Neural cell (in vitro differentiated cells): ENCODE measurements at regions not wholly inside any gene's neighbourhood (a gene's known extent, or its start where the extent isn't known, plus 50 kb on each side); places are given as distances from the start of the nearest gene placed in this dataset.

Experiments used
- H2AFZ ChIP-seq: fragments of 200-600, 300-800 bp; sonication (generic), shearing (Covaris generic); 2 replicates; pipeline ENCODE4 v1.6.0; 2014; ENCODE audit warnings: low read depth, mild to moderate bottlenecking, antibody characterized with exemption, low read length, moderate library complexity
- H3F3A ChIP-seq: fragments of 200-600 bp; shearing (Covaris generic); 2 replicates; pipeline ENCODE4 v1.6.1; 2016; ENCODE audit warnings: mild to moderate bottlenecking, moderate library complexity, mixed read lengths, antibody characterized with exemption, low read length; ENCODE audit not compliant: insufficient read depth, poor library complexity, severe bottlenecking
- H3K27ac ChIP-seq: fragments of 200-600, 300-800 bp; sonication (generic), shearing (Covaris generic); 2 replicates; pipeline ENCODE4 v1.5.1; 2014; ENCODE audit warnings: mild to moderate bottlenecking, low read length, moderate library complexity
- H3K27me3 ChIP-seq: fragments of 300-800, 200-600 bp; sonication (generic), shearing (Covaris generic); 2 replicates; pipeline ENCODE4 v1.6.0; 2014; ENCODE audit warnings: mild to moderate bottlenecking, low read depth, low read length, moderate library complexity; ENCODE audit not compliant: insufficient read depth
- H3K36me3 ChIP-seq: fragments of 300-800, 200-600 bp; sonication (generic), shearing (Covaris generic); 2 replicates; pipeline ENCODE4 v1.5.1; 2014; ENCODE audit warnings: mild to moderate bottlenecking, antibody characterized with exemption, low read length, moderate library complexity; ENCODE audit not compliant: insufficient read depth
- H3K4me2 ChIP-seq: fragments of 300-800, 200-600 bp; sonication (generic), shearing (Covaris generic); 2 replicates; pipeline ENCODE4 v1.6.0; 2014; ENCODE audit warnings: mild to moderate bottlenecking, low read length
- H3K4me3 ChIP-seq: fragments of 300-800, 200-600 bp; sonication (generic), shearing (Covaris generic); 2 replicates; pipeline ENCODE4 v1.5.1; 2014; ENCODE audit warnings: mild to moderate bottlenecking, low read length, moderate library complexity
- H3K79me2 ChIP-seq: fragments of 200-600 bp; shearing (Covaris generic); replicated peaks from 2 replicates; pipeline ENCODE4 v1.6.0; 2014; ENCODE audit warnings: mild to moderate bottlenecking, low read length, moderate library complexity; ENCODE audit not compliant: insufficient read depth
- H3K9ac ChIP-seq: fragments of 300-800, 200-600 bp; sonication (generic), shearing (Covaris generic); 2 replicates; pipeline ENCODE4 v1.6.1; 2016; ENCODE audit warnings: mild to moderate bottlenecking, low read length, mixed read lengths
- H3K9me2 ChIP-seq: fragments of 200-600 bp; shearing (Covaris generic); 2 replicates; pipeline ENCODE4 v1.6.1; 2016; ENCODE audit warnings: mild to moderate bottlenecking, low read length, mixed read lengths; ENCODE audit not compliant: insufficient read depth
- H3K9me3 ChIP-seq: fragments of 200-600, 300-800 bp; sonication (generic), shearing (Covaris generic); 2 replicates; pipeline ENCODE4 v1.6.1; 2016; ENCODE audit warnings: mild to moderate bottlenecking, mixed run types, low read length, moderate library complexity, mixed read lengths
- H4K20me1 ChIP-seq: fragments of 200-600 bp; shearing (Covaris generic); 2 replicates; pipeline ENCODE4 v1.6.1; 2016; ENCODE audit warnings: mild to moderate bottlenecking, mixed run types; ENCODE audit not compliant: insufficient read depth
- EP300 ChIP-seq: fragments of 450-650 bp; conservative IDR thresholded peaks from 2 replicates; pipeline ENCODE4 v1.6.1; 2014; ENCODE audit warnings: antibody characterized with exemption, mild to moderate bottlenecking, moderate library complexity; ENCODE audit not compliant: poor library complexity, severe bottlenecking
- EZH2 ChIP-seq: fragments of 200-600, 300-800 bp; shearing (Covaris generic), sonication (generic); IDR thresholded peaks from 2 replicates; pipeline ENCODE4 v1.6.1; 2014; ENCODE audit warnings: antibody characterized with exemption, low read length, borderline replicate concordance, mild to moderate bottlenecking; ENCODE audit not compliant: insufficient read depth, poor library complexity, severe bottlenecking
- MXI1 ChIP-seq: fragments of 450-650 bp; conservative IDR thresholded peaks from 2 replicates; pipeline ENCODE4 v1.6.1; 2014; ENCODE audit warnings: antibody characterized with exemption, mild to moderate bottlenecking; ENCODE audit not compliant: poor library complexity, severe bottlenecking
- POLR2AphosphoS5 ChIP-seq: IDR thresholded peaks from 2 replicates; pipeline ENCODE4 v1.6.1; 2012
- RAD21 ChIP-seq: fragments of 450-650 bp; conservative IDR thresholded peaks from 2 replicates; pipeline ENCODE4 v1.6.1; 2014; ENCODE audit warnings: antibody characterized with exemption, mild to moderate bottlenecking, moderate library complexity
- SMC3 ChIP-seq: fragments of 450-650 bp; conservative IDR thresholded peaks from 2 replicates; pipeline ENCODE4 v1.6.1; 2014; ENCODE audit warnings: antibody characterized with exemption, mild to moderate bottlenecking, moderate library complexity; ENCODE audit not compliant: poor library complexity
- TAF1 ChIP-seq: IDR thresholded peaks from 2 replicates; pipeline ENCODE4 v1.6.1; 2012; ENCODE audit warnings: low read depth
- TF ChIP-seq, protein P1 (sequence below): IDR thresholded peaks from 2 replicates; pipeline ENCODE4 v1.6.1; 2012; ENCODE audit warnings: borderline replicate concordance
- TF ChIP-seq, protein P2 (sequence below): fragments of 450-650 bp; IDR thresholded peaks from 2 replicates; pipeline ENCODE4 v1.5.1; 2014; ENCODE audit warnings: antibody characterized with exemption, mild to moderate bottlenecking, moderate library complexity; ENCODE audit not compliant: poor library complexity, severe bottlenecking

DNA sequence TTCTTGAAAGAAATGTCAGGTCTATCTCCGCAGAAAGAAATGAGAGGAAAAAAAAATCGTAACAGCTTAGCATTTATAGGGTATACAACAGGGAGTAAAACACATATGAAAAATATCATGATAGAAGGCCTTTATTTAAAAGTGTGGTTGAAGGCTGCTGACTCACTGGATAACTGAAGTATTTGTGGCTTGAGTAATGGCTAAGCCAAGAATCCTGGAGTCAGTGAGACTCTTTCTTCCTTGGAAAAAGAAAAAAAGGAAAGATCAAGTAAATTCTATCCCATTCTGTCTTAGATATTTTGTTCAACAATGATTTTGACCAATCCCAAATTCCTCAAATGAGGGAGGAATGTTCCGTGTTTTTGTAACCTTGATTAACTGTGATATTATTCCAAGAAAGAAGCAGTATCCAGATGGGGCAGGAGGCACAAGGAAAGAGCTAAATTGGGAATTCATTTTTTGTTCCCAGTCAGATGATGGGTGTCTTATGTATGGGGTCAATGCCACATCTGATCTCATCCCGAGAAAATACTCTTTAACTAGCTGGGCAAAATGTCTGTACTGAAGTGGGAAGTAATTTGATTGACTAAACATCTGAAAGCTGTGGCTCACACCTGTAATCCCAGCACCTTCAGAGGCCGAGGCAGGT, 64.3 kb upstream of the MYO10 start:
- H2AFZ ChIP-seq = no peak overlapping the region
- no peaks in the 10 kb centered on the region for H3K9me3 ChIP-seq
- TF ChIP-seq TAF1 (no peak), EZH2 (no peak), POLR2AphosphoS5 (no peak), MXI1 (no peak), RAD21 (no peak), SMC3 (no peak), EP300 (no peak)
- TF ChIP-seq, protein P1, sequence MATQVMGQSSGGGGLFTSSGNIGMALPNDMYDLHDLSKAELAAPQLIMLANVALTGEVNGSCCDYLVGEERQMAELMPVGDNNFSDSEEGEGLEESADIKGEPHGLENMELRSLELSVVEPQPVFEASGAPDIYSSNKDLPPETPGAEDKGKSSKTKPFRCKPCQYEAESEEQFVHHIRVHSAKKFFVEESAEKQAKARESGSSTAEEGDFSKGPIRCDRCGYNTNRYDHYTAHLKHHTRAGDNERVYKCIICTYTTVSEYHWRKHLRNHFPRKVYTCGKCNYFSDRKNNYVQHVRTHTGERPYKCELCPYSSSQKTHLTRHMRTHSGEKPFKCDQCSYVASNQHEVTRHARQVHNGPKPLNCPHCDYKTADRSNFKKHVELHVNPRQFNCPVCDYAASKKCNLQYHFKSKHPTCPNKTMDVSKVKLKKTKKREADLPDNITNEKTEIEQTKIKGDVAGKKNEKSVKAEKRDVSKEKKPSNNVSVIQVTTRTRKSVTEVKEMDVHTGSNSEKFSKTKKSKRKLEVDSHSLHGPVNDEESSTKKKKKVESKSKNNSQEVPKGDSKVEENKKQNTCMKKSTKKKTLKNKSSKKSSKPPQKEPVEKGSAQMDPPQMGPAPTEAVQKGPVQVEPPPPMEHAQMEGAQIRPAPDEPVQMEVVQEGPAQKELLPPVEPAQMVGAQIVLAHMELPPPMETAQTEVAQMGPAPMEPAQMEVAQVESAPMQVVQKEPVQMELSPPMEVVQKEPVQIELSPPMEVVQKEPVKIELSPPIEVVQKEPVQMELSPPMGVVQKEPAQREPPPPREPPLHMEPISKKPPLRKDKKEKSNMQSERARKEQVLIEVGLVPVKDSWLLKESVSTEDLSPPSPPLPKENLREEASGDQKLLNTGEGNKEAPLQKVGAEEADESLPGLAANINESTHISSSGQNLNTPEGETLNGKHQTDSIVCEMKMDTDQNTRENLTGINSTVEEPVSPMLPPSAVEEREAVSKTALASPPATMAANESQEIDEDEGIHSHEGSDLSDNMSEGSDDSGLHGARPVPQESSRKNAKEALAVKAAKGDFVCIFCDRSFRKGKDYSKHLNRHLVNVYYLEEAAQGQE = no peak
- TF ChIP-seq, protein P2, sequence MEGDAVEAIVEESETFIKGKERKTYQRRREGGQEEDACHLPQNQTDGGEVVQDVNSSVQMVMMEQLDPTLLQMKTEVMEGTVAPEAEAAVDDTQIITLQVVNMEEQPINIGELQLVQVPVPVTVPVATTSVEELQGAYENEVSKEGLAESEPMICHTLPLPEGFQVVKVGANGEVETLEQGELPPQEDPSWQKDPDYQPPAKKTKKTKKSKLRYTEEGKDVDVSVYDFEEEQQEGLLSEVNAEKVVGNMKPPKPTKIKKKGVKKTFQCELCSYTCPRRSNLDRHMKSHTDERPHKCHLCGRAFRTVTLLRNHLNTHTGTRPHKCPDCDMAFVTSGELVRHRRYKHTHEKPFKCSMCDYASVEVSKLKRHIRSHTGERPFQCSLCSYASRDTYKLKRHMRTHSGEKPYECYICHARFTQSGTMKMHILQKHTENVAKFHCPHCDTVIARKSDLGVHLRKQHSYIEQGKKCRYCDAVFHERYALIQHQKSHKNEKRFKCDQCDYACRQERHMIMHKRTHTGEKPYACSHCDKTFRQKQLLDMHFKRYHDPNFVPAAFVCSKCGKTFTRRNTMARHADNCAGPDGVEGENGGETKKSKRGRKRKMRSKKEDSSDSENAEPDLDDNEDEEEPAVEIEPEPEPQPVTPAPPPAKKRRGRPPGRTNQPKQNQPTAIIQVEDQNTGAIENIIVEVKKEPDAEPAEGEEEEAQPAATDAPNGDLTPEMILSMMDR = no peak
- no peak overlapping the region for H3K9ac ChIP-seq
- no peaks in the 10 kb centered on the region for H3K27me3 ChIP-seq
- no peaks in the 10 kb centered on the region for H3K36me3 ChIP-seq
- no peaks in the 10 kb centered on the region for H3K79me2 ChIP-seq
- H3K27ac ChIP-seq = no peak overlapping the region
- H3K4me2 ChIP-seq = no peak overlapping the region
- H3K4me3 ChIP-seq = no peak overlapping the region
- no peaks in the 10 kb centered on the region for H3F3A ChIP-seq
- H3K9me2 ChIP-seq = no peaks in the 10 kb centered on the region
- no peaks in the 10 kb centered on the region for H4K20me1 ChIP-seq

DNA sequence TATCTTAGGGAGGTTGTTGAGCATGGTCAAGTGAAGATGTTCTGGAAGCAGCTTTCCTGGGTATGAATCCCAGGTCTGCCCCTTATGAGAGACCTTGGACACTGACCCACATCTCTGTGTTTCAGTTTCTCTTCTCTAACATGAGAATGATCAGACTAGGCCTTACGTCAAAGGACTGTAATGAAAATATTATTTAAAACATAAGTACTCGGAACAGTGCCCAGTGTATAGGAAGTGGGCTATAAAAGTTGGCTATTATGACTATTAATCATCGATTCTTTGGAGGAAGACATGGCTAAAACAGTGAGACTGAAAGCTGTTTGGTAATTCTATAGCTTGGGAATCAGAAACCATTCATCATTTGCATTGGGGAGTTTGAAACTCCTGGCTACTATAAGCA, 65.3 kb upstream of the MYO10 start:
- Histone ChIP-seq H3K9me3 (no peaks in the 10 kb centered on the region), H3K36me3 (no peaks in the 10 kb centered on the region), H2AFZ (no peak overlapping the region), H3K4me3 (no peak overlapping the region), H3K9ac (no peak overlapping the region), H3K9me2 (no peaks in the 10 kb centered on the region), H3K79me2 (no peaks in the 10 kb centered on the region), H3K27ac (no peak overlapping the region), H3K27me3 (no peaks in the 10 kb centered on the region), H3K4me2 (no peak overlapping the region), H3F3A (no peaks in the 10 kb centered on the region), H4K20me1 (no peaks in the 10 kb centered on the region)
- TF ChIP-seq EZH2 (no peak), SMC3 (no peak), EP300 (no peak), MXI1 (no peak), TAF1 (no peak), RAD21 (no peak), POLR2AphosphoS5 (no peak)
- TF ChIP-seq, protein P1 = no peak
- TF ChIP-seq, protein P2 = no peak
